ENCODE measurements at regions not wholly inside any gene's neighbourhood (a gene's known extent, or its start where the extent isn't known, plus 50 kb on each side); places are given as distances from the start of the nearest gene placed in this dataset.

- DNase-seq (ENCODE audit: low spot score): no peak
Measured at GRCh38 chr2:129766374-129766993, 213.0 kb upstream of the RAB6C start.

- no peak for DNase-seq (ENCODE audit: low spot score)
Measured at GRCh38 chr2:129767346-129768035, 212.0 kb upstream of the RAB6C start.

- no peak for DNase-seq (ENCODE audit: low spot score)
Measured at GRCh38 chr2:129768036-129768386, 211.5 kb upstream of the RAB6C start.

GRCh38 chr2:129768485-129769184 is 210.8 kb upstream of the RAB6C start:
- no peak for DNase-seq (ENCODE audit: low spot score)

- DNase-seq (ENCODE audit: low spot score): no peak
Measured at GRCh38 chr2:129769185-129769991, 210.1 kb upstream of the RAB6C start.

- DNase-seq (ENCODE audit: low spot score): no peak
Measured at GRCh38 chr2:129771418-129772189, 207.9 kb upstream of the RAB6C start.

- no peak for DNase-seq (ENCODE audit: low spot score)
Measured at GRCh38 chr2:129772190-129772579, 207.3 kb upstream of the RAB6C start.

- no peak for DNase-seq (ENCODE audit: low spot score)
Measured at GRCh38 chr2:129775952-129776653, 203.4 kb upstream of the RAB6C start.

GRCh38 chr2:129777146-129777545 is 202.3 kb upstream of the RAB6C start:
- DNase-seq (ENCODE audit: low spot score): no peak

- no peak for DNase-seq (ENCODE audit: low spot score)
Measured at GRCh38 chr2:129777762-129778583, 201.5 kb upstream of the RAB6C start.

- no peak for DNase-seq (ENCODE audit: low spot score)
Measured at GRCh38 chr2:129778584-129778877, 200.9 kb upstream of the RAB6C start.

GRCh38 chr2:129779783-129780182 is 199.7 kb upstream of the RAB6C start:
- no peak for DNase-seq (ENCODE audit: low spot score)

GRCh38 chr2:129780316-129781270 is 198.9 kb upstream of the RAB6C start:
- DNase-seq (ENCODE audit: low spot score): no peak

- DNase-seq (ENCODE audit: low spot score): no peak
Measured at GRCh38 chr2:129781749-129782632, 197.5 kb upstream of the RAB6C start.

- DNase-seq (ENCODE audit: low spot score): no peak
Measured at GRCh38 chr2:129782633-129782990, 196.9 kb upstream of the RAB6C start.

GRCh38 chr2:129784486-129784885 is 195.0 kb upstream of the RAB6C start:
- no peak for DNase-seq (ENCODE audit: low spot score)

- no peak for DNase-seq (ENCODE audit: low spot score)
Measured at GRCh38 chr2:129791712-129792111, 187.8 kb upstream of the RAB6C start.

- DNase-seq (ENCODE audit: low spot score): peak; percentile 37
Measured at GRCh38 chr2:129793431-129793902, 186.0 kb upstream of the RAB6C start.
